NOMO-1 (cell line): ENCODE measurements at regions not wholly inside any gene's neighbourhood (a gene's known extent, or its start where the extent isn't known, plus 50 kb on each side); places are given as distances from the start of the nearest gene placed in this dataset.
"Not testable (repeated sequence)": the region's sequence is repeated elsewhere in the genome, so short reads cannot be mapped to it uniquely, and the experiment has no call there.

Experiments
- DNase-seq, 2 experiments: peaks; one replicate each; lab custom pipeline; 2025; ENCODE audit not compliant: unreplicated experiment in 2 of 2; lab: John Stamatoyannopoulos, UW

- DNase-seq = no peak
Observed at GRCh38 chr3:73225146-73225855, 163.8 kb downstream of the EBLN2 start.

DNA sequence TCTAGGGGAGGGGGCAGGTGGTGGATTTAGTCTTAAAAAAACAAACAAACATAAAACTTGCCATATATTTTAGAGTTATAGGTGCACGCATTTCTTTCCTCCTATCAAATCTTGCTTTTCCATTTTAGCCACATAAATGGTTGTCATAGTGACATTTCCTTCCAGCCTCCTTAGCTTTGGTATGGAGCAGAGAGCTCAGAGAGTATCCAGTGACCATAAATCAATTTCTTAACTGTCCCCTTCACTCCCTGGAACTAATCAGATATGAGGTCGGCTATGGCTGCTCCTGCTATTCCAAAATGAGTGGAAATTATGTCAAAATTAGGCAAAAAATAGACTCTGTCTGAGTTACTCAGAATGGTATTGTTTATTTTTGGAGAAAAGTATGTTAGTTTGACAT lies 164.5 kb downstream of the EBLN2 start:
- no peak for DNase-seq

DNA sequence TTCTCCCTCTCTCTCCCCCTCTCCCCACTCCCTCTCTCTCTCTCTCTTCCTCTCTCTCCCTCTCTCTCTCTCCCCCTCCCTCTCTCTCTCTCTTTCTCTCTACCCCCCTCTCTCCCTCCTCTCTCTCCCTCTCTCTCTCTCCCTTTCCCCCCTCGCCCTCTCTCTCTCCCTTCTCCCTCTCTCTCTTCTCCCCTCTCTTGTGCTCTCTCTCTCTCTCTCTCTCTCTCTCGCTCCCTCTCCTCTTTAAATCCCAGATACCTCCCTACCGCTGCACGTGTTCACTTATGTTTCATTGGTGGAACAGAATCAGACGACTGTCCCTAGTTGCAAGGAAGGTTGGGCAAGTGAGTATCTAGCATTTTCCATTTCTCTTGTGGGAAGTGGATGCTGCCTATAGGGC lies 166.5 kb downstream of the EBLN2 start:
- DNase-seq = no peak

DNA sequence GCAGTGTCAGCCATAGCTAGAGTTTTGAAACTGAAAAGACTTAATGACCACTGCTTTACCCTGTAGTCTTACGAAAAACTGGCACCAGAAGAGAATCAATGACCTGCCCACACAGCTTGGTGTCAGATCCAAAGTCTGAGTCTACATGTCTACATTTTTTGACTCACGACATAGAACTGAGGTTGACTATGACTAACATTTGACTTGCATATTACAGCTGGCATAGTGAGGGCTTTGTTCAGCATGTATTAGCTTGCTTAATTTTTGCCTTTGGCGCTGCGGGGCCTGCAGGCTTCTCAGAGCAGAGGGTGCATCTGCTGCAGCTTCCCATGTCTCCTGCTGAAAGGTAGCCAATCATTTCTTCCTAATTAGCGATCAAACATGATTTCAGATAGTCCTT lies 167.0 kb downstream of the EBLN2 start:
- DNase-seq = peak in 1 of 2 experiments; percentile 30

DNA sequence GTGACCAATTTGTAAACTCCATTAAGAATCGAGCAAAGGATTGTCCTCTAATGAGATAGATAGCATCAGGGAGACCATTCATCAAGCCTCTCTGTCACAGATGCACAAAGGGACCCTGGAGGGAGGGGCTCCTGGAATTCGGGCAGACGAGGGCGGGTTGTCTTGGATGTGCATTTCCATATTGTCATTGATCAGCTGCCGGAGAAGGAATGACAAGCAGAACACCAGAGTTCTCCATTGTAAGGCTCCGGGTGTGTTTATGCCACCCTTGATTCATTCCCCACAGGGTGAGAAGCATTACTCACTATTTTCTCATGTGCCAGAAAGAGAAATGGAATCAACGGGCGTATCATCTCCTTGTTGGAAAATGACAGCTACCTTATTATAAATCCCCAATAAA lies 167.5 kb downstream of the EBLN2 start:
- no peak for DNase-seq

- DNase-seq = peak; percentile 9 to 43
Observed at GRCh38 chr3:73234354-73235014, 173.0 kb downstream of the EBLN2 start.

DNA sequence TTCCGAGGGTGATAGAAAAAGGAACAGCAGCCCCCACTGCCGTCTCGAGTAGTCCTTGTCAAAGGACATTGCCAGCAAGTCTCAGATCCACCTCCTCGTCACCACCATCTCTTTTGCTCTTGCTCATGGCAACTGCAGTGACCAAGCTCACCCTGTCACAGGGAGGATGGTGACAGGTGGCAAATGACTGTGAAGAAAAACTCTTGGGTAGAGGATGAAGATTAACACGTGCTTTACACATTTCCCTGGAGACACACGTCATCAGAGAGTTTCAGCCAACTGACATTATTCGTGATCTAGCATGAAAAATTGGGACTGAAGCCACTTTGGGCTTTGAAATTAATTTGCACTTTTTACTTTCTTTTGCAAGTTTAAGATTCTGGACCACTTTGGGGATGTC lies 174.3 kb downstream of the EBLN2 start:
- no peak for DNase-seq

GRCh38 chr3:73236867-73237266 lies 175.4 kb downstream of the EBLN2 start:
- no peak for DNase-seq

DNA sequence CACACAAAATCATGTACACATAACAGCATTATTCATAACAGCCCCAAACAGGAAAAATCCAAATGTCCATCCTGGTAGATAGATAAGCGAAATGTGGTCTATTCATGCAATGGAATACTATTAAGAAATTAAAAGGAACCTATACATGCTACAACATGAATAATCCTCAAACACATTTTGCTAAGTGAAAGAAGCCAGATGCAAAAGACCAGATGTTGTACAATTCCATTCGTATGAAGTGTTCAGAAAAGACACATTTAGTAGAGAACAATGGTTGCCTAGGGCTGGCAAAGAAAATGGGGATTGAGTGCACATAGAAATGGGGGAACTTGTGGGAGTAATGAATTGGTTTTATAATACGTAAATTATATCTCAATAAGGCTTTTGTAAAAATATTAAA lies 182.3 kb downstream of the EBLN2 start:
- no peak for DNase-seq

- DNase-seq = peak; percentile 65 to 81
Observed at GRCh38 chr3:73245459-73245858, 184.0 kb downstream of the EBLN2 start.

DNA sequence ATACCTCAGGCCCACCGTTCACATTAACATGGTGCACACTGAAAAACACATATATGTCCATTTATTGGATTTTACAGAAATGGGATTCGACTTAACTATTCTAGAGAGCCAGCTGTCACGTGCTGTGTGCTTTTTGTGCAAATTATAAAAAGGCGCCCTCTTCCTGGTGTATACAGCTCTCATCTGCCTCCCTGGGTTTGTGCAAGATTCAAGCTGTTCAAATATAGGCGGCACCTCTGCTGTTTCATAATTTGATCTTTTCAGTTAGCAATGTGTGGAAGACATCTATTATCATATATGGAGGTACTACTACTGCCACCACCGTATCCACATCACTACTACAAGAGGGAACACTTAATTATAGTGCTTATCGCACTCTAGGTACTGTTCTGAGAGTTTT lies 187.6 kb downstream of the EBLN2 start:
- no peak for DNase-seq

DNA sequence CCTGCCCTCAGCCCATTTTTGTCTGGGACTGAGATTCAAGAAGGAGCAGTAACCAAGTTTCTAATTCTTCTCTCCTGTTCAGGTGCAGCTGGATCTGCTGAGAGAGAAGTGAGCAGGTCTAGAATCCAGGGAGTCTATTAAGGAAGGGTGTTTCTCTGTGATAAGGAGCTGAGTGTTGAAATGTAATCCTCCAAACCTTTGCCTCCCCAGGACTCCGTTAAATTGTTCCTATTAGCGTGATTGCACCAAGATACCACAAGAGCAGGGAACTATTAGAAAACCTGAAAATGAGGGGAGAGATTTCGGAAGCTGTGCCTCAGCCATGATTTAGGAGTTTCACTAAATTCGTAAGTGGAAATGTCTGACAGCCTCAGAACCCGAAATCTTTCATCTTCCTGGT lies 192.6 kb downstream of the EBLN2 start:
- DNase-seq = no peak

- no peak for DNase-seq
Observed at GRCh38 chr3:73255609-73256029, 194.2 kb downstream of the EBLN2 start.

DNA sequence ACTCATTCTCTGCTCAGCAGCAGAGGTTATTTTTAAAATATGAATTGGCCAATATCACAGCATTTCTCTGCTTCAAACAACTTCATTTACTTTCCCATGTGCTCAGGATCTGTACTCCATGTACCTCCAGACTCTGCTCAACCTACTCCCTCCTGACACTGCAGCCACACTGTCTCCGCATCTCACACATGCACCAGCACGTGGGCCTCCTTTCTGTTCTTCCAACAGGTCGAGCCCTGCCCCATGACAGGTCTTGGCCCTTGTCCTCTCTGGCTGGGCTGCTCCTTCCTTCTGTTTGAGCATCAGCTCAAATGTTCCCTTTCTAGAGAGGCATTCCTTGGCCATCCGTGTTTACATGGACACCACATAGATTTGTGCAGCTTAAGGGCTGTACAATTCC lies 195.7 kb downstream of the EBLN2 start:
- DNase-seq = no peak

- DNase-seq = no peak
Observed at GRCh38 chr3:73258057-73258456, 196.6 kb downstream of the EBLN2 start.

DNA sequence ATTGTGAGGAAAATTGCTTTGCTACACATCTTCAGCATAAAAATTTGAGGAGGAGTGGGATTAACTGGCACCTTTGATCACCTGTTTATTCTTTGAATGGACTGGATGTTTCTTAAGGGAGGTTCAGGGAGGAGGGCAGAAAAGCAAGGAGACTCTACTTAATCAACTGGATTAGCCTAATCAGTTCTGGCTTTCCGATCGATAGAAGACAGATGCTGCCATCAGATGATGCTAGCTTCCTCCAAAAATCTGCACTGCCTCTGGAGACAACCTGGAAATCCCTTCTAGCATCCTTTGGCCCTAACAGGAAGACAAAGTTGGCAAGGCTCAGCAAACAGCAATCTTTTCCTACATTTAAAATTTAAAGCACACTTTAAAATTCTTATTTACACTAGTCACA lies 197.8 kb downstream of the EBLN2 start:
- DNase-seq = no peak

DNA sequence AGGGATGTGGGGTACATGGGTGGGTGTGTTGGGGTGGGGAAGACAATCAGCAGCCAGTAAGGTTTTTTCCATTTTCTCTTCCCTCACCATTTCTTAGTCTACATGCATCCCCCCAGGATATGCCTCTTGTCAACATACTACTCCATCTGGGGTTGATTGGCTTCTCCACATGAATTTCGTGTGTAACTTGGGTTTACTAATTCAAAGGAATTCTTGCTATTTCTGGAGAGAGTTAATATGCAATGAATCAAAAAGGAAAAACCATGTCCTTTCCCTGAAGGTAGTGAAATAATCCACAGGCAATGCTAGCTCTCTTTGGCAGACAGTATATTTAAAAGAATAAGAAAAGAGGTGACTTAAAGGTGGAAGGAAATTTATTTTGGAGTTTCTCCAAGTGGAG lies 198.4 kb downstream of the EBLN2 start:
- no peak for DNase-seq

- DNase-seq = not testable (repeated sequence)
Observed at GRCh38 chr3:73266558-73266957, 205.1 kb downstream of the EBLN2 start.

- not testable (repeated sequence) for DNase-seq
Observed at GRCh38 chr3:73269126-73269525, 207.7 kb downstream of the EBLN2 start.

DNA sequence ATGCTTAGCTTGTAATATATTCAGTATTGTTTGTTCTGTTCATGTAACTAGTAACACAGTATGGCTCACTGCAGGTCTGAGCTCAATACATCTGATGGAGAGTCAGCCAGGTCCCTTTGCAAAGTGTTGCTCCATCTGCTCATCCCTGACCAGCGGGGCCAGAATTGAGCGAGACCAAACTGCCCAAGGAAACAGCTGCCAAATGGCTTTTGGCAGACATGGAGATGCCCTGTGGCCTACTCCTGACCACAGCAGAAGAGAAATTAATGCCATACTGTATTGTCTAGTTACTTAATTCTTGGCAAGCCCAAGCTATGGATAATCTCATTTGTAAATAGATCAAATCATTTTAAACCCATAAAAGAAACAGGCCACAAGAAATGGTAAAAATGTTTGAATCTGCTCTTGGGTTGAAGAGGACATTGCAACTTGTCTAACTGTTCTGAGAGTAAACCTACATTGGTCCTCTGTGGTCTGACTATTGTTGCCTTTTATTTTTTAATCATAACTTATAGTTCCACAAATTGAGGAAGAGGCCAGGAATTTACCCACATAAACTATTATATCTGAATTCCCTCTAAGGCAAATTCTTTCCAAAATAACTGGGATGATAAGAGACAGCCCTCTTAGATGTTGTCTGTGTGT lies 209.5 kb downstream of the EBLN2 start:
- no peak for DNase-seq

- DNase-seq = no peak
Observed at GRCh38 chr3:73273341-73273740, 211.9 kb downstream of the EBLN2 start.

DNA sequence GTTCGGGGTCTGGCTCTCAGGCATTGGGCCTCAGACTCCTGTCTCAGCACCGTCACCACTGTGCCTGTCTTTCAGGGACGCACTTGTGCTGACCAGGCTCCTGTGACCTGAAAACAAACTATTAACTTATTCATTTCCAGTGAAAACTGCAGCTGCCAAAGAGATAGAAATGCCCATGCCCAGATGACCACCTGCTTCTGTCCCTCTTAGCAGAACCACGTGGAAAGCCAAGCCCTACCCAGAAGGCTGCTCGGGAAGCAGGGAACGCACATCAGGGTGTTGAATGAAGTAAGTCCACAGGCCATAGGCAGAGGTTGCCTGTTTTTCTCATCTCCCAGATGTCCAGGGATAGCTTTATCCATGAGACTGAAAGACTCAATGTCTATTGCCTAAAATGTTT lies 219.3 kb downstream of the EBLN2 start:
- no peak for DNase-seq
